ENCODE measurements at regions not wholly inside any gene's neighbourhood (a gene's known extent, or its start where the extent isn't known, plus 50 kb on each side); places are given as distances from the start of the nearest gene placed in this dataset.

DNA sequence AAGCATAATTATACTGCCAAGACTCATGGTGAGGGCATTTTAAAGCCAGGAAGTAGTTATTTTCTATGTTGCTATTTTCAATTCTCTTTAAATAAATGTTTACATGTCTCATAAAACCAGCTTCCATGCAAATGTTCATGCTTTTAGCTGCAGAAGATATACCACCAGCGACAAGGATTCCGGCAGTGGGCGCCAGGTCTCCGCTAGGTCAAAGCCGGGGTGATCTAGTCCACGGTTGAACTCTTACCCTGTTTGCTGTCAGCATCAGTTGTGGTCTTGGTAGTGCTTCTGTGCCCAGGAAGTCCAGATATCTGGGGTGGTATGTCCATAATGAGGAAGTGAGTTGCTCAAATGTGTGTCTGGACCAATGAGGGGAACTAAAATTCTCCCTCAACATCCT, 265.7 kb downstream of the BRD1 start:
- TF ChIP-seq POLR2AphosphoS5 (IDR thresholded peaks at IDR 0.05; ENCODE audit: low read depth, low read length), result no peak
- TF ChIP-seq, protein P1, sequence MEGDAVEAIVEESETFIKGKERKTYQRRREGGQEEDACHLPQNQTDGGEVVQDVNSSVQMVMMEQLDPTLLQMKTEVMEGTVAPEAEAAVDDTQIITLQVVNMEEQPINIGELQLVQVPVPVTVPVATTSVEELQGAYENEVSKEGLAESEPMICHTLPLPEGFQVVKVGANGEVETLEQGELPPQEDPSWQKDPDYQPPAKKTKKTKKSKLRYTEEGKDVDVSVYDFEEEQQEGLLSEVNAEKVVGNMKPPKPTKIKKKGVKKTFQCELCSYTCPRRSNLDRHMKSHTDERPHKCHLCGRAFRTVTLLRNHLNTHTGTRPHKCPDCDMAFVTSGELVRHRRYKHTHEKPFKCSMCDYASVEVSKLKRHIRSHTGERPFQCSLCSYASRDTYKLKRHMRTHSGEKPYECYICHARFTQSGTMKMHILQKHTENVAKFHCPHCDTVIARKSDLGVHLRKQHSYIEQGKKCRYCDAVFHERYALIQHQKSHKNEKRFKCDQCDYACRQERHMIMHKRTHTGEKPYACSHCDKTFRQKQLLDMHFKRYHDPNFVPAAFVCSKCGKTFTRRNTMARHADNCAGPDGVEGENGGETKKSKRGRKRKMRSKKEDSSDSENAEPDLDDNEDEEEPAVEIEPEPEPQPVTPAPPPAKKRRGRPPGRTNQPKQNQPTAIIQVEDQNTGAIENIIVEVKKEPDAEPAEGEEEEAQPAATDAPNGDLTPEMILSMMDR (IDR thresholded peaks at IDR 0.05), result no peak
- TF ChIP-seq, protein P2, sequence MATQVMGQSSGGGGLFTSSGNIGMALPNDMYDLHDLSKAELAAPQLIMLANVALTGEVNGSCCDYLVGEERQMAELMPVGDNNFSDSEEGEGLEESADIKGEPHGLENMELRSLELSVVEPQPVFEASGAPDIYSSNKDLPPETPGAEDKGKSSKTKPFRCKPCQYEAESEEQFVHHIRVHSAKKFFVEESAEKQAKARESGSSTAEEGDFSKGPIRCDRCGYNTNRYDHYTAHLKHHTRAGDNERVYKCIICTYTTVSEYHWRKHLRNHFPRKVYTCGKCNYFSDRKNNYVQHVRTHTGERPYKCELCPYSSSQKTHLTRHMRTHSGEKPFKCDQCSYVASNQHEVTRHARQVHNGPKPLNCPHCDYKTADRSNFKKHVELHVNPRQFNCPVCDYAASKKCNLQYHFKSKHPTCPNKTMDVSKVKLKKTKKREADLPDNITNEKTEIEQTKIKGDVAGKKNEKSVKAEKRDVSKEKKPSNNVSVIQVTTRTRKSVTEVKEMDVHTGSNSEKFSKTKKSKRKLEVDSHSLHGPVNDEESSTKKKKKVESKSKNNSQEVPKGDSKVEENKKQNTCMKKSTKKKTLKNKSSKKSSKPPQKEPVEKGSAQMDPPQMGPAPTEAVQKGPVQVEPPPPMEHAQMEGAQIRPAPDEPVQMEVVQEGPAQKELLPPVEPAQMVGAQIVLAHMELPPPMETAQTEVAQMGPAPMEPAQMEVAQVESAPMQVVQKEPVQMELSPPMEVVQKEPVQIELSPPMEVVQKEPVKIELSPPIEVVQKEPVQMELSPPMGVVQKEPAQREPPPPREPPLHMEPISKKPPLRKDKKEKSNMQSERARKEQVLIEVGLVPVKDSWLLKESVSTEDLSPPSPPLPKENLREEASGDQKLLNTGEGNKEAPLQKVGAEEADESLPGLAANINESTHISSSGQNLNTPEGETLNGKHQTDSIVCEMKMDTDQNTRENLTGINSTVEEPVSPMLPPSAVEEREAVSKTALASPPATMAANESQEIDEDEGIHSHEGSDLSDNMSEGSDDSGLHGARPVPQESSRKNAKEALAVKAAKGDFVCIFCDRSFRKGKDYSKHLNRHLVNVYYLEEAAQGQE (IDR thresholded peaks at IDR 0.05; ENCODE audit: insufficient read depth in 1 of 2, low read depth in 2 of 2, low read length in 1 of 2), result no peak

All from Panc1 (cell line).